HG02885 (cell line): ENCODE measurements at regions not wholly inside any gene's neighbourhood (a gene's known extent, or its start where the extent isn't known, plus 50 kb on each side); places are given as distances from the start of the nearest gene placed in this dataset.
"Not testable (repeated sequence)": the region's sequence is repeated elsewhere in the genome, so short reads cannot be mapped to it uniquely, and the experiment has no call there.

Source experiments
- ATAC-seq: cut with Tn5 transposase; IDR thresholded peaks from one replicate; pipeline ENCODE4 v1.9.1; 2021; ENCODE audit warnings: mild to moderate bottlenecking; ENCODE audit not compliant: unreplicated experiment, poor library complexity

DNA sequence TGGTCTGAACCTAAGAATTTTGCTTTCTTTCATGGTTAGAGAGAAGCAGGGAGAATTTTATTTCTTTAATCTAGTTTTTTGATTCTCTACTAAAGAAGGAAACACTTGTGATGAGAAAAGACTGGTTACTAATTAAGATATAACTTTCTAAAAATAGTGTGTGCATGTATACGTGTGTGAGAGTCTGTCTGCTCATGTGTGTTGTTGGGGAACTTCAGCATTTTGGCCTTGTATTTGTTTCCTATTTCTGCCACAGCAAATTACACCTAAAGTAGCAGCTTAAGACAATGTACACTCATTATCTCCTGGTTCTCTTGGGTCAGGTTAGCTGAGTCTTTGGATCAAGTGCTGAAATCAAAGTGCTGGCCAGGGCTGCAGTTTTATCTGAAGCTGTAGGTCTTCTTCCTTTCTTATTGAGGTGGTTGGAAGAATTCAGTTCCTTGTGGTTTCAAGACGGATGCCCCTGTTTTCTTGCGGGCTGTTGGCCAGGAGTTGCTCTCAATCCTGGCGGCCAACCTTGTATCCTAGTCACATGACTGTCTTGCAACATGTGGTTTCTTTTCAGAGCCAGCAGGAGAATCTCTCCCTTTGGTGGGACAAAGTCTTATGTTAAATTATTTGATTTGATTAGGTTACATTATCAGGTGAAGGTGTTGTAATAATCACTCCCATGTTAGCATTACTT lies 188.4 kb upstream of the CLNK start:
- no peak for ATAC-seq

DNA sequence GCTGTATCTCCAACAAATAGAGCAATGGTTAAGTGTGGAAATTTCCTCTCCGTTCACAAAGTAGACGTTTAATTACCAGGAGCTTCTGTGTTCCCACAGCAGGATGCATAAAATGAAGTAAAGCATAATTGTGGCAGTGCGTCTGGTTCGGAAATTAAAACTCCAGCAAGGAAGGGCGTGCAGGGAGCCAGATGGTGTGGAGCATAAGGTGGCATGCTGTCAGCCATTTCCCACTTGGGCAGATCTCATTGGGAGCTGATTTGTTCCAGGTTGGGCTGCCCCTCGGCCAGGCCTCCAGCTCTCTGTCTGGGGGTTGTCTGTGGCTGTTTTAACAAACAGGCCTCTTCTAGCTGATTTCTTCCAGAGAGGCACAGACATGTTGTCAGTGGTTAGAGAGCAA lies 182.1 kb upstream of the CLNK start:
- ATAC-seq: no peak

DNA sequence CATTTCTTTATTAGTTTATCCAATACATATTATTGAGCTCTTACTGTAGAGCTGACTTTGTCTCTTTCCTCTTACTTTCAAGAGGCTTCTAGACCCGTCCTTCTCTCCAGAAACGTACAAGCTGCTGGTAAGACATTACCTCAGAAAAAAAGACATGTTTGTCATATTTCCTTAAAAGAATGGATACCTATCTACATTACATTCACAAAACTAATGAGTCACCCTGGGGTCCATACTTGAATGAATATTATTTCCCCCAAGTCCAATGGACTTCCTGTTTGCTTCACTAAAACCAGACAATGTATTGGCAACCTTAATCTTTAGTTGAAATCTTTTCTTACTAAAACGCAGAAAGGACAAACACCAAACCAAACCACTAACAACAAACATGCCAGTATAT lies 176.5 kb upstream of the CLNK start:
- ATAC-seq: no peak

DNA sequence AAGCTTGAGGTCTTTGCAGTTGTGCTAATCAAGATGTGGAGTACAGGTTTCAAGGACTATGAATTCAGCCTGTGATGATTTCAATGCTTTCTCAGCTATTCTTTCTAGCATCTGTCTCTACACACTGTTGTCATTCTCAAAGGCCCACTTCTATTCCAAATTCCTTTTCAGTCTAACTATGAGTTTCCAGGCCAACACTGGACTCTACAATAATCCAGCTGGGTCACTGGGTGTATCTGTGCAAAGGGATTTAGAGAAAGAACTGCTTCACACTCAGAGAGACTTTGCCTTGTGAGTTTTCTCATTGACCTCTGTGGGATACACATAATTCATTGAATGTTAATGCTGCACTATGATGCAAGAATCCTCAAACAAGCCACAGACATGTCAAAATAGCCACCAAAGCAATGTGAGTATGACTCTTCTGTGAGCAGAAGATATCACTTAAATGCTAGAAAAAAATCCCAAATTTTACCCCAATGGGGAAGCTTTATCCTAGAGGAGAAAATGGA lies 171.8 kb upstream of the CLNK start:
- no peak for ATAC-seq

DNA sequence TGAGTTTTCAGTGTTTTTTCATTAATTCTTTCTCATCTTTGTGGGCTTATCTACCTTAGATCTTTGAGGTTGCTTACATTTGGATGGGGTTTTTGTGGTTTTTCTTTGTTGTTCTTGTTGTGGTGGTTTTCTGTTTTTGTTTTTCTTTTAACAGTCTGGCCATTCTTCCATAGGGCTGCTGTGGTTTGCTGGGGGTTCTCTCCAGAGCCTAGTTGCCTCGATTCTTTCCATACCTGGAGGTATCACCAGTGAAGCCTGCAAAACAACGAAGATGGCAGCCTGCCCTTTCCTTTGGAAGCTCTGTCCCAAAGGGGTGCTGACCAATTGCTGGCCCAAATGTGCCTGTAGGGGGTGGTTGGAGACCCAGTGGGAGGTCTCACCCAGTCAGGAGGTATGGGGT lies 168.6 kb upstream of the CLNK start:
- no peak for ATAC-seq

DNA sequence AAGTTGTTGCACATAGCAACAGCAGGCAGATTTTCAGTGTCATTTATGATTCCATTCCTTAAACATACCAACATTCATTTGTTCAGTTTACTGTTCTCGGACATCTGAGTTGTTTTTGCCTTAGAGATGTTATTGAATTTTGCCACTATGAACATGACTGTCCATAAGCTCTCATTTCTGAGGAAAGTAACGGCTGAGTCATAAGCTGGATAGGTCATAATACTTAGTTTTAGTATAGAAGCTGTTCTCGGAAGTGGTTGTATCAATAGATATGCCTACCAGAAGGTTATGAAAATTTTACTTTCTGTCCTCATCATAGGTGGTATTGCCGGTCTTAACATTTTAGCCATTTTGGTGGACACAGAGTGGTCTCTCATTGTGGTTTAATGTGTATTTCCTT lies 157.1 kb upstream of the CLNK start:
- ATAC-seq: no peak

DNA sequence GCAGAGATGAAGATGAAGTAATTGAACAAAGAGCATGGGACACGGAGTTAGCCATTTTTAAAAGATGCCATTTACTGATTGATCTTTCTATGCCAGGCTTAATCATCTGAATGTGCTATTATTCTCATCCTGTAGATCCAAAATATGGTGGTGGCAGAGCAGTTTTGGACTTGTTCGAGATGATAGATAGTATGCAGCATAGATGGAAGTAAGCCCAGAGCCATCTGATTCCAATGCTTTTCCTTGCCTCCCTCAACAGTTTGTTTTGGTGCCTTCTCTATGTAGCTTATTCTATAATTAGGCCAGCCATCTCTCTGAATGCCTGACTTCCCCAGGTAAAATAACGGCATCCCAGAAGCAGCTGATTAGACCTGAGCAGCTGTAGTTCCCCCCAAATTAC lies 152.6 kb upstream of the CLNK start:
- ATAC-seq: no peak

DNA sequence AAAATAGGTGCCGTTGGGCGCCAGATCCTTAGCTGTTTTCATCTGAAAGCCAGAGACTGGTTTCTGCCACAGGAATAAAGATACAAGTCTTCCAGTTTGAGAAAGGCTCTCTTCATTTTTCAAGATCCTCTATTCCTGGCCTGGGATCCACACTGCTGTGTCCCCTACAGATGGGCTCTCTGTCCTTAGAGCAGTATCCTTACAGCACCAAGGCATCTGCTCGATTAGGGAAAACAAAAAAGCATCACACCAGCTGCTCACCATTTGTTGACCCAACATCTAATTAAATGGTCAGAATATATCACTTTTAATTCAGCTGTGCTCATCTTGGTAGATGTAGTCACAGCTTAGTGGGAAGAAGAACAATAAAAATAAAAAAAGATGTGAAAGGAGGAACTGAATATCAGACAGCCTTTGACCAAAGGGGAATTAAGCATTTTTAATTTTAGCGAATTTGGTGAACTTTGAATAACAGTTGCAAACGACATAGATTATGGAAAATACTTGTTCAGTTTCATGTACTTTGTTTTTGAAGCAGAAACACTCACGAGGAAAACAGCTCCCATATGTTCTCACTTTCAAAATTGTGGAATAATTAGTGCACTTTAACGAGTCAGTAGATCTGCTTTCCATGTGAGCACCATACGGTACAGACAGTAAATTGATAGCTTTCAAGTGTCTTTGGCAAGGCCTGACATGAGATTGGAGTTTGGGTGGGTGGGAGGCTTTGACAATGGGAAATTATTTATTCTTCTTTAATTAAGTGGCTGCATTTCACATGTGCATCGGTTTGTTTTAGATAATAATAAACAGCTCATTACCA lies 148.4 kb upstream of the CLNK start:
- ATAC-seq: no peak

DNA sequence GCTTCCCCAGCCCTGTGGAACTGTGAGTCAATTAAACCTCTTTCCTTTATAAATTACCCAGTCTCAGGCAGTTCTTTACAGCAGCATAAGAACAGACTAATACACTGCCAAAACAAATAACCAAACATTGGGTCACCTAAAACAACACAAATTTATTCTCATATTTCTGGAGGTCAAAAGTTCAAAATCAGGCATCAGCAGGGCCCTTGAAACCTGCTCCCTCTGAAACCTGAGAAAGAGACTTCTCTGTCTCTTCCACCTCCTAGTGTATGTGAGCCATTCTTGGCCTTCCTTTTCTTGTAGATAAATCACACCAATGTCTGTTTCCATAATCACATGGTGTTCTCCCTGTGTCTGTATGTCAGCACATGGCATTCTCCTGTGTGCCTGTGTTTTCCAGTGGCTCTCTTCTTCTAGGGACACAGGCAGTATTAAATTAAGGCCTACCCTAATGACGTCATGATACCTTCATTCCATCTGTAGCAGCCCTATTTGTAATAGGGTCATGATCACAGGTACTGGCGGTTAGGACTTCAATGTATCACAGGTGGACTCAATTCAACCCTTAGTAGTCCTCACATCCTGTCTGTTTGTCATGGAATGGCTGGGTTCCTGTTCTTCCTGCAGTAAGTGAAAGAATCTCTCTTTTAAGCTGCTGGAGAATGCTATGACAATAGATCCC lies 147.3 kb upstream of the CLNK start:
- ATAC-seq: no peak

DNA sequence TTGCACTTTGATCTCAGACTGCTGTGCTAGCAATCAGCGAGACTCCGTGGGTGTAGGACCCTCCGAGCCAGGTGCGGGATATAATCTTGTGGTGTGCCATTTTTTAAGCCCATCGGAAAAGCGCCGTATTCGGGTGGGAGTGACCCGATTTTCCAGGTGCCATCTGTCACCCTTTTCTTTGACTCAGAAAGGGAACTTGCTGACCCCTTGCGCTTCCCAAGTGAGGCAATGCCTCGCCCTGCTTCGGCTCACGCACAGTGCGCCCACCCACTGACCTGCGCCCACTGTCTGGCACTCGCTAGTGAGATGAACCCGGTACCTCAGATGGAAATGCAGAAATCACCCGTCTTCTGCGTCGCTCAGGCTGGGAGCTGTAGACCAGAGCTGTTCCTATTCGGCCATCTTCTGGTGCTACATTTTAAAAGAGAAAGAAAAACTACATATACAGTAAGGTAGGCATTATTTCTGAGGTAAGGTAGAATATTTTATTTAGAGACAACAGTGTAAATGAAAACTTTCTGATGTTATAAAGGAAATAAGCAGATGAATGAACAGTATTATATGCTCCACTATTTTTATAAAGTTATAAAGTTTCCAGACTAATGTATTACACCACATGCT lies 144.5 kb upstream of the CLNK start:
- not testable (repeated sequence) for ATAC-seq

DNA sequence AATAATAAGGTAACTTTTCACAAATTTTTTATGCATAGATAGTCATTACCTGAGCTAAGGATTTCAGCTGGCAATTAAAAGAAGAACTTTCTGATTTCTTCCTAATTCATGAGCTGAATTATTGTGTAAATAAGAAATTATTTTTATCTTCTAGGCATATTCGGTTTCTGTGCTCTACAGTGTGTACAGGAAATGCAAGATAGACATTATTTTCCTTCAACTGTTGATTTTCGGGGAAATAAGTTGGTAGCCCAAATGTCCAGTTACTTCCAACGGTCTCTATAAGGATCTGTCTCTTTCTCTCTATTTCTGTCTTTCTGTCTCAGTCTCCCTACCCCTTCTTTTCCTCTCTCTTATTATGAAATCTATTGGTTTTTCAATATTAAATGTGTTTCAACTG lies 137.3 kb upstream of the CLNK start:
- no peak for ATAC-seq

DNA sequence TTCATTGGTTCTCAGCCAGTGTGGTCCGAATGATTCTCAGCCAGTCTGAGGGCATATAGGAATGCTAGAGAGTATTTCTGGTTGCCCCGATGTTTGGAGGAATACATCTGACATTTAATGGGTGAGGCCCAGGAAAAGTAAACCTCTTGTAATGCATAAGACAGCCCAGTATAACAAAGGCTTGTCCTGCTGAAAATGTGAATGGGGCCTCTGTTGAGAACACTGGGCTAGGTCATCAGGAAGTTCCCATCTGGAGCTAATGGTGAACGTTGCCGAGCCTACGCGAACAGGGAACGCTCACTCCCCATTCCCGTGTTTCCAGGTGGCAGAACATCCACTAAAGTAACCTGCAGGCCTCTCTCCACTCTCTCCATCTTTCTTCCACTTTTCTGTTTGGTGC lies 132.0 kb upstream of the CLNK start:
- ATAC-seq: no peak

DNA sequence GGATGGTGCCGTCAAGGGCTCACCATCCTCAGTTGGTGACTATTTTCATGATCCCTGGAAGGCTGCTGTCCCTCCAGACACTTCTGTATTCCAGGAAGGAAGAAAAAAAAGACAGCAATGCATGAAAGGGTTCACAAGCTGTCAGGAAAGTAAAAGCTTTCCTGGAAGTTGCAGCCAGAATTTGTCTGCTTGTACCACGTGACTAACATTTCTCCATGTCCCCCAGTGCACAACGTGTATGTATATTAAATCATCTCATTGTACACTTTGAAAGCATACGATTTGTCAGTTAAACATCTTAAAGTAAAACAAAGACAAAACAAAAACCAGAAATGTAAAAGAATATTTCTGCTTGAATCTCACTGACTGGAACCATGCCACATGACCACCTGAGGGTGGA lies 127.4 kb upstream of the CLNK start:
- ATAC-seq: no peak

DNA sequence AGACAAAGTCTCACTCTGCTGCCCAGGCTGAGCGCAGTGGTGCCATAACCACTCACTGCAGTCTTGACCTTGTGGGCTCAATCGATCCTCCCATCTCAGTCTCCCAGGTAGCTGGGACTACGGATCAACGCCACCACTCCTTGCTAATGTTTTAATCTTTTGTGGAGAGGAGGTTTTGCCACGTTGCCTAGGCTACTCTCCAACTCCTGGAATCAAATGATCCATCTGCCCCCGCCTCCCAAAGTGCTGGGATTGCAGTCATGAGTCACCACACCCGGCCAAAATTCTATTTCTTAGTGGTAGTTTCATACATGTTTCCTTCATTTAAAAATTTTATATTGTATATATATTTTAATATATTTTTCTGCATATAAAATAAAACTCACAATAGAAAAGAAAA lies 125.8 kb upstream of the CLNK start:
- no peak for ATAC-seq

DNA sequence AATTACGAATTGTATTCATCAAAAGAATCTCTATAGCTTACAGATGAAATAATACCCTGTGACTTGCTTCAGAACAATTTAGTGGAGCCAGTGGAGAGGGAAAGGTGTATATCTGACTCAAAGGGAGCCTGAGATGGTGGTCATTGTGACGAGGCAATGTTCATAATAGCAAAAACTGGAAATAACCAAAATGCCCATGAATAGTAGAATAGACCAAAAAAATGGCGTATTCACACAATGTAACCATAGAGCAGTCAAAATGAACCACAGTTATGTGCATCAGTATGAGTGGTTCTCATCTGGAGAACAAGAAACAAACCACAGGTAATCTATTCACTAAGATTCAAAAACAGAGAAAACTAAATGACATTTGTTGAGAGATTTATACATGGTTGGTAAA lies 125.3 kb upstream of the CLNK start:
- ATAC-seq: peak; percentile 62

DNA sequence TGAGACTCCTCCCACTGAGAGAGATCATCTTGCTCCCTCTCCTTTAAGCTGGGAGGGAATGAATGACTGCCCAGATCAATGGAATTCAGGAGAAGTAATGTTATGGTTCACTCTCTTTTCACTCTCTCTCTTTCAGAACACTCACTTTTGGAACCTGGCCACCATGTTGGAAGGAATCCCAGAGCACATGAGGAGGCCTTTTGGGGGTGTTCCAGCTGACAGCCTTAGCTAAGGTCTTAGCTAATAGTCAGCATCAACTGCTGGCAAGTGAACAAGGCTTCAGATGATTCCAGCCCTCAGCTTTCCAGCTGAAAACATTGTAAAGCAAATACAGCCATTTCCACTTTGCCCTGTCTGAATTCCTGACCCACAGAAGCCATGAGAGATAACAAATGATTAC lies 124.0 kb upstream of the CLNK start:
- ATAC-seq: no peak

DNA sequence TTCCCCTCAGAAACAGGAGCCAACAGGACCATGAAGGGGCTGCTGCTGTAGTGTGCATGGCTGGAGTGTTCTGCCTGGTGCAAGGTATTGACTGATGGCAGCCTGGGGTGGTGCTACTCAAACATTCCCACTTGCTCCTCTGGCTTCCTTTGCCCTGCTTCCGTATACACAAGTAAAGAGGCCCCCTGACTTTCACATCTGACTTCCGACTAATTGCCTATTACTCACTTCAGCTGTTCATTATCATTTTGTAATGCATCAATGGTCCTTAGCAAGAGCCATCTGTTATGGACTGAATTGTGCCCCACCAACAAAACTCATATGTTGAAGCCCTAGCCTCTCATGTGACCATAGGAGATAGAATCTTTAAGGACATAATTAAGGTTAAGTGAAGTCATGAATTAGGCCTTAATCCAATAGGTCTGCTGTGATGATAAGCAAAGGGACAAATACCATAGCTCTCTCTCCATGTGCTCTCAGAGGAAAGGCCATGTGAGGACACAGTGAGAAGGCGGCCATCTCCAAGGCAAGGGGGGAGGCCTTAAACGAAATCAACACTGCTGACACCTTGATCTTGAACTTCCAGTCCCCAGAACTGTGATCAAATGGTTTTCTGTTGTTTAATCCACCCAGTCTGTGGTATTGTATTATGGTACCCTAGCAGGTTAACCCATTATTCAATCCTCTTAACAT lies 122.5 kb upstream of the CLNK start:
- ATAC-seq: no peak

DNA sequence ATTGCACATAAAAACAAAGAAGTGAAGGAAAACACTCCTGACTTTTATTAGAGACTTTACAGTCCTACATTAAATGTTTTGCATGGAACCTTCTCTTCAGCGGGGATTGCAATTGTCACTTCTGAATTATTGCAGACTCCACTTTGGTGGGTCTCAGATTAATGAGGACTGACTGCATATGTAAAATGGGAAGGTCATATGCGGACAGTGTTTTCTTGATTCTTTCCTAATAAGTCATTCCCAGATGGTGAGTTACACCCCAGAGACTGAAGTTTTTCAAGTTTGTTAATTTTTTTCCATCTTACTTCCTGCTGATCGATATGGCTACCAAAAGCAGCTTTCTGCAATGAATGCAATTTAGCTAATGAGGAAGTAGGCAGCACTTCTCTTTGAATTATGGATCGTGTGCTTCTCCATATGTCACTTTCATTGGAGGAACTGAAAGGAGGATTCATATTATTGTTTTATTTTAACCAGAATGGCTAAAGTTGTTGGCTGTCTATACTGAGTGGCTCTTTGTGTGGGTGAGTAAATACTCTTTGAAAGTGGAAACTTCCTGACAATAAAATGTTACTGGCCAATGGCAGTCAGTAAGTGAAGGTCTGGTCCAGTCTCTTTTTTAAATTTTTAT lies 119.3 kb upstream of the CLNK start:
- no peak for ATAC-seq

DNA sequence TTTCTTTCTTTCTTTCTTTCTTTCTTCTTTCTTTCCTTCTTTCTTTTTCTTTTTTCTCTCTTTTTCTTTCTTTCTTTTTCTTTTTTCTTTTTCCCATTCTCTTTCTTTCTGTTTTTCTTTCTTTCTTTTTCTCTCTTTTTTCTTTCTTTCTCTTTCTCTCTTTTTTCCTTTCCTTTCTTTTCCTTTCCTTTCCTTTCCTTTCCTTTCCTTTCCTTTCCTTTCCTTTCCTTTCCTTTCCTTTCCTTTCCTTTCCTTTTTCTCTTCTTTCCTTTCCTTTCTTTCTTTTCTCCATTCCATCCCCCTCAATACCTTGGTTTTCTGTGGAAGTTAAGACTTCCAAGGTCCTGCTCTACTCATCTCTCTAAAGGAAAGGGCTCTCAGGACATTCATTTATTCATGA lies 102.8 kb upstream of the CLNK start:
- ATAC-seq: no peak

DNA sequence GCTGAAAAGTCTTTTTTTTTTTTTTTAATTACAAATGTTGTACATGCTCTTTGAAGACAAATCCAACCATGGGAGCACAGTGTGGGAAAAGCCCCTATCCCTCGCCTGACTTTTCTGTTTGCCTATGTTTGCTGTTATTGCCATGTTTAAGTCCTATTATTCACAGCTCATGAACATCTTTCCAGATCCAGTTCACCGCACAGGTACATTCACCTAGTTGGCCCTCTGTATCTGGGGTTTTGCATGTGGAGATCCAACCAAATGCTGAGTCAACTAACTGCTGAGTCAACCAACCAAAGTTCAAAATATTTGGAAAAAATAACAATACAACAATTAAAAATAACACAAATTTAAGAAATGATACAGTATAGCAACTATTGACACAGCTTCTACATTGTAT lies 100.1 kb upstream of the CLNK start:
- ATAC-seq: no peak
